HG02588 (cell line): ENCODE measurements at regions not wholly inside any gene's neighbourhood (a gene's known extent, or its start where the extent isn't known, plus 50 kb on each side); places are given as distances from the start of the nearest gene placed in this dataset.

ENCODE experiments used
- ATAC-seq: cut with Tn5 transposase; IDR thresholded peaks from one replicate; pipeline ENCODE4 v1.9.1; 2021; ENCODE audit warnings: mild to moderate bottlenecking, moderate library complexity; ENCODE audit not compliant: unreplicated experiment

DNA sequence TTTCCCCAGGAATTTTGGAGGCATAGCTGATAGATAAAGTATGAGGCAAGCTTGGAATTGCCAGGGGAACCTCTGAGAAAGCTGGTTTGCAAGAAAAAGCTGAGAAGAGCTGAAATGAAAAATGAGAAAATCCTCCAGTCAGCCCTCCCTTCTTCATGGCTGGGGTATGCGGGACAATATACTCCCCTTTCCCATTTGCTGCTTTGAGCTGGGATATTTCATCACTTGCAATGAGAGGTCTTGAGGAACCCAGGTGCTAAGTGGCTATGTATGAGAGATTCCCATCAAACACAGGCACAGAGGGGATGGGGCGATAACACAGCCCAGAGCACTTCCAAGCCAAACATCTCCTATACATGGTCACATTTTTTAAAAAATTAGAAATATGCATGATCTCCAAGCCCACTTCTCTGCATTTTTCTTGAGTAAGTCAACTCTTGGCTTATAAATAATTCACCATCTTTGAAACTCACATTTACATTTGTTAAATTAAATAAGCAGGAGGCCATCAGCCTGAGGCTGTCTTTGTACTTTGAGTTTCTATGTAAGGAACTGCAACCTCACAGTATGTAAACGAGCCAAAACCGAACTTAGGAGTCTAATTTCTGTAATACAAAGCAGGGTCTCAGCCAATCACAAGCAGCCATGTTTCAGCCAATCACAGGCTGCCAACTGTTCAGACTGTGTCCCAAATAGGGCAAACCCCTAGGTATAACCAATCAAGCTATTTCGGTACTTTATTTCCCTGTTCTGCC is 983.6 kb upstream of the NR2F2 start:
- no peak for ATAC-seq

DNA sequence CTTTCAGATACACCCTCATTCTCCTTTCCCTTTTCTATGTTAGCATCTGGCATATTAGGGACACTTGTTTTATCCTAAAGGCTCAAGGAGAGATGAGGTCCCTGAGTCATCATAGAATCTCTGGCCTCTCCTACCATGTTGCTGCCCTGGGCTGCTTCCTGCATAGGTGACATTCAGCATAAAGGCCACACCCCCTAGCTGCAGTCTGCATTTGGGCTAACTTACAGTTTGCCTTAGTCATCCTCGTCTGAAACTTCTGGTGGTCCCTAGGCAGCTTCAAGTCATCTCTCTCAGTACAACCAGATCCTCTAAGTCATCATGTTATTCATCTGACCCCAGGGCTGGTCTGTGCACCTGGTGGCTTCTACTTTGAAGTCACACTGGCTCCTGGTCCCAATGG is 982.7 kb upstream of the NR2F2 start:
- no peak for ATAC-seq

DNA sequence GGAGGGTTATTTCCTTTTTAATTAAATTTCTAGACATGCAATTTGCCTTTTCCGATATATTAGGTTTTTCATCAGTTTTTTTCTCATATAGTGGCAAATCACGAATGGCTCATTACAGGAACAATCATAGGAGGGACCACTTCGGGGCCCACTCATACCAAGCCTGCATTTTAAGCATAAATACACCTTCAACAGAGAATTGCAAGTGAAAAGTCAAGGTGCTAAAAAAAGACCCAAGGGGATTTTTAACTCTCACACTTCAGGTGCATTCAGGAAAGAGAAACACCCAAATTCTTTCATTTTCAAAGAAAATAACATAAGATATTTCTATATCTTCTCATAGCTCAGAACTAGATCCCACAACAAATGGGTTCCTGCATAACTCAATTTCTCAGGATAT is 979.6 kb upstream of the NR2F2 start:
- ATAC-seq, result no peak

DNA sequence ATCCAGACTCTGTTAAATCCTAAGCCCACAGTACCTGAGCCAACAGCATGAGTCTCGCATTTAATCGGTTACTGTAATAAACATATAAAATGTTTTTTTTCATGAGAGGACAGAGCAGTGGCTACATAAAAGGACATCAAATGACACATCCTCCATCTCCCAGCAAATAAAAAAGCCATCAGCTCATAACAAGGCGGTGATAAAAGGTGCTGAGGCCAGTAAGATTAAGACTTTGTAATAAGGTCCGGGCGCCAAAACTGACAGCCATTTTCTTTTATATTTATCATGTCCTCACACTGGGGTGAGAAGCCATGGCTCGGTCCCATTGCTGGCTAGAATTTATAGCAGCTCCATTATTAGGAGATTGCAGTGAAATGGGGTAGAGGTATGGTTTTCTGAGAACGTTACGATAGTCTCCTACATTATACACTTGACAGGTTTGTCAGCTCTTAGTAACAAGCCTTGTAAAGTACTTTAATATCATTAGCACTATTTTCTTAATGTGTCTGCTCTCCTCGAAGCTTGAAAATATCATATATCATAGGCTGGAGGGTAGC is 977.8 kb upstream of the NR2F2 start:
- ATAC-seq, result no peak

DNA sequence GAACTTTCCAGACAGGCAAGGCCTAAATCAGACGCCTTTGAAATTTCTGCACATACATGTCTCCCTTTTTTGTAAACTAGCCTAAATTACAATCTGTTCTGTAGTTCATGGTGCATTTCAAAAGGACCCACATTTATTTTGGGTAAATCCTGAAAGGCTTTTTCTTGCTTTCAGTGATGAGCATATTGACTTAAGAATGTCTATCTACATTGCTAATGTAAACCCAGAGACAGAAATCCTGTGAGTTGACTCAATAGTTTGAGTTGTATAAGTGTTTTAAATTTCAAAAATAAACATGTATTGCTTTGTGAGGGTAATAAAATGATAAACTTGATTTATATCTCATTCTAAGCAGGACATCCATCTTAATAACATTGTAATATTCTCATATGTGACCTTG is 977.0 kb upstream of the NR2F2 start:
- no peak for ATAC-seq

DNA sequence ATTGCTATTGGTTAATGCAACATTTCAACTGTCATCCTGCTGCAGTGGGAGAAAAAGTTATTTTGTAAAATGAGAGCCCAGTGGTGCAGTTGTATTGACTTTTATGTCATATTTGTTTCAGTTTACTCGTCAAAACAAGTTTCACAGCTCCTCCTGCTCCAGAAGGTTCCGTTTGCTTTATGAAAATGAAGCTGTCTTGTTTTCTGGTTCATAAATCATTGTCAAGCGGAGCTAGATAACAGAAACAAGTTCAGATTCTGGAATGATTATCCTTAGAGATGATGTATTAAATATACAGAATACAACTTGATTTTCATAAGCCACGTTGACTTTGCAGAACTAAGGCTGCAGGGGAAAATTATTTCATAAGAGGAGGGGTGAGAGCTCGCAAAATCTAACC is 970.5 kb upstream of the NR2F2 start:
- ATAC-seq, result no peak

DNA sequence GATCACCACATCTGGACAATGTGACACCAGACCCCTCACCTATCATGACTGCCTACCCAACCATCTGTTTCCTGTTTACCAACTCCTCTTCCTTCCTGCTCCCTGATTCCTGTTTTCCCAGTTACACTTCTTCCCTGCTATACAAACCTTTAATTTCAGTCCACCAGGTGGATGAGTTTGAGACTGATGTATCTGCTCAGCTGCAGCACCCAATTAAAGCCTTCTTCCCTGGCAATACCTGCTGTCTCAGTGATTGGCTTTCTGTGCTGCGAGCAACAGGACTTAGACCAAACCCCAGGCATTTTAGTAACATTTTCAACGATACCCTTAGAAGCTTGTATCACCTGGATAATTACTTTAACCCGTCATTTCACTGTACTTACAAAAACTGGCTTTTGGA is 968.2 kb upstream of the NR2F2 start:
- ATAC-seq, result no peak

DNA sequence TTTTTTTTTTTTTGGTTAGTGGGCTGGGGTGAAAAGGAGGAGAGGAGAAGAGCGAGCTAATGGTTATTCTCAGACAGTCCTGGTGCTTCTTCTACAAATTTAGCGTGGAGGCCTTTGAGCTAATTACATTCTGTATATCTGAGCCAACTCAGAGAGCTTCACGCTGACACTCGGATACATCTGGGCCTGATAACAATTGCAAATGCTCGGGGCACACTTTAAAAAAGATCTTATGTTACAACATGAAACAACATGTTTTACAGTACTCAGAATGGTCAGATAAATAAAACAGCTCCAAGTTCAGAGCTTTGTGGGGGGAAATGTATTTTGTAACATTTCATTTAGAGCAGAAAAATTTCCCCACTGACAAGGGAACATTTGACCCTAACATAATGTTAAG is 966.9 kb upstream of the NR2F2 start:
- no peak for ATAC-seq

DNA sequence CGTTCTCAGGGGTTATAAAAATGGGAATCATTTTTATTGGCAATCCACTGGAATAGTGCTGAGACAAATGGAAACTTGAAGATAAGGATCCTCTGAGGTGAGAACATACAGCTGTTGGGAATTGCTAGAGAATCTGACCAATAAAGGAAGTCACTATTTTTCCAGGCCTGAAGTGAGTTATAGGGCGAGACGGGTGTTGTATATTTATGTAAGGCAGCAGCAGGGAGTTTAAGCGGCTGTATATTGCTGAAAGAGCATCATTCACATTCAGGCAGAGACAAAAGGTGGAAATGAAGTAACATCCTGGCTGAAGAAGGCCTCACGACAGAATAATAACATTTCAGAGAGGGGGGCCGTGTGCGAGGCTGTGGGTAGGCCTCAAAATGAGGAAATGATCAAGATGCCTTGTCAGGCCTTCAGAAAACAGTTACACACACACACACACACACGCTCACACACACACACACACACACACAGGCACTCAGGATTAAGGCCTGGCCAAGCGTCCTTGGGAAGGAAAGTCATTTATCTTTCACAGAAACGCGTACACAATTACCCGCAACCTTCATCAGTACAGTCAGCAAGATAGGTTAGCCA is 964.9 kb upstream of the NR2F2 start:
- no peak for ATAC-seq

DNA sequence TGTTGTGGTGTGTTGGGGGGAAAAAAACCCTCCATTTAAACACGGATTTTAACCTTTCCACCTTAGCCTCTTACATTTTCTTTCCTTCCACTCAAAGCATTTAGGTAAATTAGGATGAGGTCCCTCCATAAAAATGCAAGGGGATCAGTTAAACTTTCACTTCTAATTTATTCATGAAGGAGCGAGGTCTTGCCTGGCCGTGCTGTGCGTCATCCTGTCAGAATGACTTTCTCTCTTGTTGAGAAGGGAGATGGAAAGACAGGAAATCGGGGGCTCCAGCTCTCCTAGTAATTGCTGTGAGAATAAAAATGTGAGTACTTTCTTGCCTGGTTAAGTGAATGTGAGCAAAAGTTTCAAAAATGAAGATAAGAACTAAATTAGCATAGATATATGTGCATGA is 962.3 kb upstream of the NR2F2 start:
- no peak for ATAC-seq

DNA sequence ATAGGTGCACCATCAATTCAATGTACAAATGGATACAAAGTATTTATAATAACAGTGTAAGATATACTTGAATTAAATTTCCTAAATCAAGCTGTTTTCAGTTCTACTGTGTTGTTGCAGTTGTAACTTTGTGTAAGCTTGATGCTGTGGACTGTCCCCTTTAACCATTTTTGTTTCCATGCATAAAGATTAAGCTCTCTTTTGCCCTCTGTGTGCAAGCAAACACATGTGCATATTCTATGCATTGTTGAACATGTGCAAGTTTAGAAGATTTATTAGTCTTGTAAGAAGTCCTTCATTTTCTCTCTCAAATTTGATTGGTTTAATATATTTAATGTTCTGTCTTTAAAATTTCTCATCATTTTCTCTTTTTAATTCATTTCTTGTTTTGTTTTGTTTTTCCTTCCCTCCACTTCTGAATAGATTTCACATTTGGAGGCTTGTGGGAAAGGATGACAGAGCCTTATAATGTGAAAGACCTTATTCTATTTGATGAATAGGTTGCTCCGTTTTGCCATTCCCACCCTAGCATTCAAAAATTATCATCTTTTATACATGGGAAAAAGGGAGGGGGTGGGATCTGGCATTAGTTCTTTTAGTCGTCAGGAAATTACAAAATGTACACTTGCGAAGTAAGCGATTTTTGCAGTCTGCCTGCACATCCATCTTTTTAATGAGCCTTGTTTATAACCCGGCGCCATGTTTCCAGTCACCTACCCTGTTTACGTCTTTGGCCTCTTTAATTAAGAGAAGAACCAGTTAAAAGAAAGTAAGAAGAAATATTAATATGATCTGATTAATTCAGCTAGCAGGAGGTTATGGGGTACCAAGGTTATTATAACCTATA is 961.5 kb upstream of the NR2F2 start:
- no peak for ATAC-seq

DNA sequence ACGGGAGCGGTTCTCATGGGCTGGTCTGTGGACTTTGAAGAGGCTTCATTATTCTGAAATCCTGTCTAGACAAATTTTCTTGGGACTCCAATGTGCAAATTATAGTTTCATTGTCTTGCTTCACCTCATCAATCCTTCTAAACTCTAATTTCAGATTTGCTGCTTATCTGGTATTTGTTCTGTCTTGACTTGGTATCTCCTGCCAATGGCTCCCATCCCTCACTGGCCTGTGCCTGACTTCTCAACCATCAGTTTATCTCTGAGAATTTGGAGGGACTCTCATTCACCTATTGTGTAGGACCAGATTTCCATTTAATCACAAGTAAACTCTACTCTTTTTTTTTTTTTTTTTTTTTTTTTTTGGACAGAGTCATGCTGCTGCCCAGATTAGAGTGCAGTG is 960.2 kb upstream of the NR2F2 start:
- no peak for ATAC-seq

DNA sequence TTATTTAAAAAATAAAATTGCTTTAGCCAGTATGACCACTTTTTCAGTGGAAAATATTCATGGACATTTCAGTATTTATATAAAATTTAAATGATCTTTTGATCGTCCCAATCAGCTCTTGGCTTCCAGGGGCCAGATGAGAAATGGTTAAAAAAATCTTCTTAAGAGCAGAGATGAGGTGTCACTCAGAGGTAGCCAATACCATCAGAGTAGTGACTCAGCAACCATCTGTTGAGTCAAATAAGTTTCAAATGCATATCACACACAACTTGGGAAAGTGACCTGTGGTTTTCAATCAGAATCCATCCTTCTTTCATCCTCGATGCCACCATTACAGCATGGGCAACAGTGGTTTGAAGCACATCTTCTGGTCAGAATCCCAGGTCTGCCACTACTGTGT is 958.8 kb upstream of the NR2F2 start:
- no peak for ATAC-seq

DNA sequence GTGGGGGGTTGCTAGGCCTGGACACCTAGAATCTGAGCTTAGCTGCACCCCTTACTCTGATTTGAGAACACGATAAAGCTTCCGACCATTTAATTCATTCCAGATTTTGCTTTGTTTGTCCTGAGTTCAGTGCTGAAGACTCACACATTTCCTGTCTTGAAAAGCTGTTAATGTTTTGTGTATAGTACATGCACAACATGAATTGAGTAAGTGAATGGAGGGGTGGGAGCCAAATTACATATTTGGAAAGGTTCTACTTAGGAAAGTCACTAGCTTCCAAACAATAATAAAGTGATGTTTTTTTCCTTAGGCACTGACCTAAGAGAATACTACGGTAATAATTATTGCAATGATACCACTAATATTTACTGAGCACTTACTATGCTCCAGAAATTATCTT is 955.2 kb upstream of the NR2F2 start:
- no peak for ATAC-seq

DNA sequence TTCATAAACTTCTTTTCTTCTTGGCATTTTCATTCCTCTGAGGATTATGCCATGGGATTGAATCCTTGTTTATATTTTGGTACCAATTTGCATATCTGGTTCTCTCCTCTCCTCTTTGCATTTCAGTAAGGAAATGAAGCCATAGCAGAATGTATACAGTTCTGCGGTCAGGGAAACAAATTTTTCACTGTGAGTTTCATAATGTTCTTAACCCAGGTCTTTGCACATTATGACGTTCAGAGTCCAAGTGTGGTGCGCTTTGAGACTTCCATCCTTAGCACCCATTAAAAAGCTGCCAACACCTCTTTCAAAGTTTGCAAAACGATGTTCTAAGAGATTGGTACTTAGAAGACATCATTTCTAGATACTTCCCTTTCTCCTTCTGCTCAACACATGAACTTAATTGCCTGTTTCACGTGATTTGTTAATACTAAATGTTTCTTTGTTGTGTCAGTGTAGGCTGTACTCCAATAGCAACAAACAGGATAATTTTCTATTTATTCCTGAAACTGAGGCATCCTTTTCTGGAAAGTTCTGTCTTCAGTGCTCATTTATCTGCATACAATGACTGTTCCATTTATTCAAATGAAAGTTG is 953.1 kb upstream of the NR2F2 start:
- no peak for ATAC-seq

DNA sequence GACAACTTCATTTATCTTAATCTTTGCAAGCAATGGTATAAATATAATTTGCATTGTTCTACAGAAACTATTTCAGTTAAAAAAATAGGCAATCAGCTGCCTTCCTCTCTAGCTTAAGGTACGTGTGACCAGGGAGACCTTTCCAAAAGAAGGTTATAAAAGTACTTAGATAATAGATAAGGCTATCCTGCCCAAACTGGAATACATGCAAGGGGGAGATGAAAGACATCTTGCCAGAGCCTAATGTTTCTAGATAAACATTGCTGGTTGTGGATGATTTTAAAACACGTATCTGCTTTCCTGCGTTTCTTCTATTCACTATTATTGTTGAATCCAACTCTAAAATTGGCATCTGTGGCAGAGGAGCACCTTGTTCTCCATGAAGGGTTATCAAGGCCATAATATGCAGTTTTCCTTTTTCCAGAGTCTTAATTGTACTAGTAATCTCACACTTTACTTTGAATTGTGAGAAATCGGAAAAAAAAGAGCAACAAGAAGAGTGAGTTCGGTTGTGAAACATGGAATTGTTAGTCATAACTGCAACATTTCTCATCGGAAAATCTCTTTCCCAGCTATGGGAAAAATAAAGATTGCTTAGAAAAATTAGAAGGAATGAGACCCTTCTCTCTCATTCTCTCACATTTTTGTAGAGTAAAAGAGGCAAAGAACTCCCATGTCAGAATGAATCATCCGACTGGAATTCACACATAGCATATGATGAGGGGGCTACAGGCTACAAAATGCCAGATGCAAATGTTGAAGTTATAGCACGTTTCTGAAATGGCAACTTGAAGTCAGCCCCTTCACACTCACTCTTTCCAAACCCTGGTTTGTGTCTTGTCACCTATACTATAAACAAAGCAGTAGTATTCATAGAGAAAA is 936.1 kb upstream of the NR2F2 start:
- ATAC-seq, result no peak

DNA sequence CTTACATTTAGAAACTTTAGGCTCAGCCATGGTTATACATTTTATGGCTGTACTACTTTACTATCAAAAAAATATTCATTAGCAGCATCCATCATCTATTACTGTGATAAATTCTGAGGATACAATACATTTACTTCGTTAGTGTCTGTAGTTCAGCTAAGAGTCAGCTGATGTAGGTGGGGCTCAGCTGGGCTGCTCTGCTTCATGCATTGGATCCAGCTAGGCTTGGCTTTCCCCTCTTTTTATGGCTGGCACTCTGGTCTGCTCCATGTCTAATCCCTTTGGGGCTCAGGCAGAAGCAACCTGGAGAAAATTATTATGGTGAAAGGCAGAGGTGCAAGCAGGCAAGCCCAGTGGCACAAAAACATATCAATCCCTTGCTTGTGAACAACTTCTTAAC is 930.1 kb upstream of the NR2F2 start:
- no peak for ATAC-seq

DNA sequence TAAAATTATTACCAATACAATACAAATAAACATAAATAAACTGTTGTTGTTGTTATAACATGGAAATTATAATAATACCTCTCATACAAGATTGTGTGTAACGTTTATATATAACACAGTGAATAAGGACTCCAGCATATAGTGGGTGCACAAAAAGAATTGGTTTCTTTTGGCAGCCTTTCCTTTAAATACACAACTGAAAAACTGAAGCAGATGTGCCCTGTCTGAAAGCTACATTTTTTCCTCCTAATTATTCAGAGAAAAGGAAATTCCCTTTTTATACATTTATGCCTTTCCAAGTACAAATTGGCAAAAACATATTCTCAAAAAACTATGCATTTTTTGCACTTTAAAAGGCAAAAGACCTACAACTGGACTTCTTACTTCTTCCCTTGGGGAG is 928.9 kb upstream of the NR2F2 start:
- ATAC-seq, result no peak

DNA sequence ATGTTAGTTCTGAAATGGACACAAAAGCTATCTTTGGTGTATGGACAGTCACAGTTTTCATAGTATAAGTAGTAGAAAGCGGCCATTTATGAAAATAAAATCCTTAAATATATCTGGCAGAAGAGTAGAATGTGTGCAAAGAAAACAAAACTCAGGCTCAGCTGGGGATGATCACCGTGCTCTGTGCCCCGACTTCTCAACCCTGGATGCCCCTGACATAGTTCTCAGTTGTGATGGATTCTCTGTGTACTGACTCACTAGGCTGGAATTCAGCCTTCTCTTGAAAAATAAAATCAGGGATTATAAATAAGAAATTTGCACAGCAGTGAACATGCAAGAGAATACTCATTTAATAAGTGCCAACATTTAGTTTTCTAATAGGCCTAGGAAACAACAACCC is 925.1 kb upstream of the NR2F2 start:
- no peak for ATAC-seq

DNA sequence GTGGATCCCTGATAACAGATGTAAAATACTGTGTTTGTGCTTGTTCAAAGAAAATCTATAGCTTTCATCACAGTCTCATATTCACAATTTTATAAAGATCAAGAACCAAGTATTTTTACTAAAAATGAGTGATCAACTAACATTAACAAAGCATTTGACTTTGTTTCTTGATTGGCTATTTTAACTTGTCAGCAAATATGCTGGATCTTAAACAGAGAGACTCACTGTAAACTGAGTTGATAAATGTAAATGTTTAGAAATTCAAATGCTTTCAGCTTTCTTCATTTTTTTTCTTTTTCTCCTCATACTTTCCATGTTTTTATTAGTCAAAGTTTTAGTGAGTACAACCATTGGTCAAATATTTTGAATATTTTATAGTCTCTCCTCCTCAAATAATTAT is 923.0 kb upstream of the NR2F2 start:
- ATAC-seq, result no peak
